ENCODE measurements at regions not wholly inside any gene's neighbourhood (a gene's known extent, or its start where the extent isn't known, plus 50 kb on each side); places are given as distances from the start of the nearest gene placed in this dataset.

DNA sequence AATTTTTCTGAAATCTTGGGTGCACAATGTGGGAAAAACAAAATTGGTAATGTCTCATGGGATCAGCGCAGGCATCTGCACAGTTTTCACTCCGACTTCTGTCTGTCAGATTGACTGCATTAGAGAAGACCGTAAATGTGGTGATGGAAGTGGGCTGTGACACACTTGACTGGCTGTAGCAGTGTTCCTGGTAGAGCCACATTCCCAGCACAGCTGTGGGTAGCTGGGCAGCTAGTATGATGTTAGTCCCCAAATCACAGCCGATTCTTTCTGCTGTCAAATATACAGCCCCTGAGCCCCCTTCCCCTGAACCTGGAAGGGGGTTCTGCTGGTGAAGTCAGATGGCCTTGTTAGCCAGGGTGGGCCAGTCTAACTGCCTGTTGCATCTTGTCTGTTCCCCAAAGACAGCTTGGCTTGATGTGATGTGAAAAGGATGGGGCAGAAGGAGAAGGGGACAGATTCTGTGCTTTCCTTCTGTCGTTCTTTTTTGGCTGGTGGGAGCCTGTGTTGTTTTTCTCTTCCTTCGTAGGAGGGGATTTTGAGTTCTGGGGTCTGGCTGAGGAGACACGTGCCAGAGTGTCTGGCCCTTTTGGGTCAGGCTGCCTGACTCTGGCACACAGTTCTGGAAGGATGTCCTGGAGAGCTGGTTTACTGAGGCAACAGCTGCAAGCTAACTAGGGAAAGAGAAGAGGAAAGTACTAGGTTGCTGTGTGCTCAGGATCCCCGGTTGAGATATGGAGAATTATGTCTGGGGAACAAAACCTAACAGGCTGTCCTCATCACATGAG is 66.4 kb upstream of the SPRY4 start:
- TF ChIP-seq CTCF (conservative IDR thresholded peaks at IDR 0.05) (no peak), EZH2 (IDR thresholded peaks at IDR 0.05; ENCODE audit: low read depth) (no peak)

All from PC-9 (cell line).